ENCODE measurements at regions not wholly inside any gene's neighbourhood (a gene's known extent, or its start where the extent isn't known, plus 50 kb on each side); places are given as distances from the start of the nearest gene placed in this dataset.

DNA sequence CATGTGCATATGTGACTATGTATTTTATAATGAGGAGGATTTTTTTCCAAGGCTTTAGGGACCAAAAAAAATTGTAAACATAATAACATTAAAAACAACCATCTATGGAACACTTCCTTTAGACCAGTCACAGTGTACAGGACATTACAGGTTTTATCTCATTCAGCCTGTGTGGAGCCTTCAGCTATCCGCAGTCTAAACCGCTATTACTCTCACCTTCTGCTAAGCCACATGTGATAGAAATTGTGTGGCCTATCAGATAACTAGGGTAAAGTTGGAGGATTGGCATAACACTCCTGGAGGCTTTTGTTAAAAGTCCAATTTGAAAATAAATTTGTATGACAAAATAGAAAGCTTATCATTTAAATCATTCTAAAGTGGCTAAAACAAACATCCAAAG is 281.2 kb upstream of the TMTC1 start:
- no peak for TF ChIP-seq POLR2A (IDR thresholded peaks at IDR 0.05)
- no peak for TF ChIP-seq CTCF (IDR thresholded peaks at IDR 0.05)

Data from suprapubic skin (tissue), 3 donors.